Activated CD4-positive, alpha-beta T cell treated with anti-CD3 and anti-CD28 coated beads, Interleukin-2, amount 50 U/mL, for 48 hours (primary cell): ENCODE measurements at regions not wholly inside any gene's neighbourhood (a gene's known extent, or its start where the extent isn't known, plus 50 kb on each side); places are given as distances from the start of the nearest gene placed in this dataset.
"Not testable (repeated sequence)": the region's sequence is repeated elsewhere in the genome, so short reads cannot be mapped to it uniquely, and the experiment has no call there.

Source experiments
- DNase-seq, 2 experiments: peaks; one replicate each; pipeline ENCODE4 v3.0.0-alpha.2; 2020

- DNase-seq: no peak
Observed at GRCh38 chr13:43946281-43946680, 66.6 kb downstream of the LACC1 start.

GRCh38 chr13:43947897-43948458 is 68.3 kb downstream of the LACC1 start:
- DNase-seq: no peak

- DNase-seq: no peak
Observed at GRCh38 chr13:43953370-43953769, 73.7 kb downstream of the LACC1 start.

- not testable (repeated sequence) for DNase-seq
Observed at GRCh38 chr13:43956975-43957374, 77.3 kb downstream of the LACC1 start.

DNA sequence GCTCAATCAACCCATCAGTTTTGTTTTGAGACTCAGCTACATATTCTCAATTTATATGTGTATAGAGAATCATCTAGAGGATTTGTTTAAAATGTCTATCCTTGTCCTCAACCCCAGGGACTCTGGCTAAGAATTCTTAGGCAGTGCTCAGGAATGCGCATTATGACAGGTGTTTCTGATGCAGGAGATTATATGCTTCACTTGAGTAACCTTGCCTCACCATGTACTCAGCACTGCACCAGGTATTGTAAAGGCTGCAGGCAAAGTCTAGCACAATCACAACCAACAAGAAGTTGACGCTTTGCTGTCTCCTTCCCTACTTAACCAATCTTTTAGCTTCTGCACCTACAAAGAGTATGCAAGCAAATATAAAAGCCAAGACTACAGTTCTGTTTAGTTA is 79.6 kb downstream of the LACC1 start:
- no peak for DNase-seq

DNA sequence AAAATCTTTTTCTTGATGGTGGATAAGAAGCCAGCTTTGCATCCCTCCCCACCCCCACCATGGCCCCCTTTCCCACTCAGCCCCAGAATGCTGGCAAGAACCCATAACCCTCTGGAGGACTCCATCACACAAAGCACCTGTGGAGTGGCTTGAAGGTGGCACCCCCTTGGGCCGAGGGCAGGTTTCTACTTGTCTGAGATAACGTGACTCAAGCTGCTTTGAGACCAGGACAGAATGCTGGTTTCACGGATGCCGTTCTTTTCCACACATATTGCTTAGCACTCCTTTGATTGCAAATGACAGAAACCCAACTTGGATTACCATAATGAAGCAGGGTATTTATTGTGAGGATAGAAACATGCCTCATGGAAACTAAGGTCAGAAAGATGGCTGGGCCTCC is 82.2 kb downstream of the LACC1 start:
- no peak for DNase-seq

GRCh38 chr13:43963726-43964125 is 84.0 kb downstream of the LACC1 start:
- DNase-seq: no peak

GRCh38 chr13:43964698-43965458 is 85.2 kb downstream of the LACC1 start:
- no peak for DNase-seq

DNA sequence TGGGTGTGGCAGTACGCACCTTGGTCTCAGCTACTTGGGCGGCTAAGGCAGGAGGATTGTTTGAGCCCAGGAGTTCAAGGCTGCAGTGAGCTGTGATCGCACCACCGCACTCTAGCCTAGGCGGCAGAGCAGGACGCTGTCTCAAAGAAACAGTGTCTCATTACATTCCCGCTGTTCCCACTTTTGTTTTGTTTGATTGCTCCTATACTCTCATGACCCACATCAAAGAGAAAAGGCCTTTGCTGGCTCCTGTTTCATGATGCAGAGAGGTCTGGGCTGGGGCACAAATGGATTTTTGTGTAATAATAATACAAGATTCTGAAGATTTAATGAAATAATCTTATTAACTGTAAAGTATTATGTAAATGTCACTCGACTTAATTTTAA is 85.7 kb downstream of the LACC1 start:
- DNase-seq: no peak

DNA sequence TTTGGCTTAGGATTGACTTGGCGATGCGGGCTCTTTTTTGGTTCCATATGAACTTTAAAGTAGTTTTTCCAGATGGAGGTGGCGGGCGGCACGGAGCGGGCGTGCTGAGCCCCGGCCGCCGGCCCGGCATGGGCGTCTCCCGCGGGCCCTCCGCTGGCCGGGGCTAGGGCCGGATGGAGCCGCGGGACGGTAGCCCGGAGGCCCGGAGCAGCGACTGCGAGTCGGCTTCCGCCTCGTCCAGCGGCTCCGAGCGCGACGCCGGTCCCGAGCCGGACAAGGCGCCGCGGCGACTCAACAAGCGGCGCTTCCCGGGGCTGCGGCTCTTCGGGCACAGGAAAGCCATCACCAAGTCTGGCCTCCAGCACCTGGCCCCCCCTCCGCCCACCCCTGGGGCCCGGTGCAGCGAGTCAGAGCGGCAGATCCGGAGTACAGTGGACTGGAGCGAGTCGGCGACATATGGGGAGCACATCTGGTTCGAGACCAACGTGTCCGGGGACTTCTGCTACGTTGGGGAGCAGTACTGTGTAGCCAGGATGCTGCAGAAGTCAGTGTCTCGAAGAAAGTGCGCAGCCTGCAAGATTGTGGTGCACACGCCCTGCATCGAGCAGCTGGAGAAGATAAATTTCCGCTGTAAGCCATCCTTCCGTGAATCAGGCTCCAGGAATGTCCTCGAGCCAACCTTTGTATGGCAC is 88.7 kb downstream of the LACC1 start:
- DNase-seq: not testable (repeated sequence)

- DNase-seq: not testable (repeated sequence)
Observed at GRCh38 chr13:43968943-43969690, 89.4 kb downstream of the LACC1 start.

- DNase-seq: not testable (repeated sequence)
Observed at GRCh38 chr13:43969919-43970318, 90.2 kb downstream of the LACC1 start.

DNA sequence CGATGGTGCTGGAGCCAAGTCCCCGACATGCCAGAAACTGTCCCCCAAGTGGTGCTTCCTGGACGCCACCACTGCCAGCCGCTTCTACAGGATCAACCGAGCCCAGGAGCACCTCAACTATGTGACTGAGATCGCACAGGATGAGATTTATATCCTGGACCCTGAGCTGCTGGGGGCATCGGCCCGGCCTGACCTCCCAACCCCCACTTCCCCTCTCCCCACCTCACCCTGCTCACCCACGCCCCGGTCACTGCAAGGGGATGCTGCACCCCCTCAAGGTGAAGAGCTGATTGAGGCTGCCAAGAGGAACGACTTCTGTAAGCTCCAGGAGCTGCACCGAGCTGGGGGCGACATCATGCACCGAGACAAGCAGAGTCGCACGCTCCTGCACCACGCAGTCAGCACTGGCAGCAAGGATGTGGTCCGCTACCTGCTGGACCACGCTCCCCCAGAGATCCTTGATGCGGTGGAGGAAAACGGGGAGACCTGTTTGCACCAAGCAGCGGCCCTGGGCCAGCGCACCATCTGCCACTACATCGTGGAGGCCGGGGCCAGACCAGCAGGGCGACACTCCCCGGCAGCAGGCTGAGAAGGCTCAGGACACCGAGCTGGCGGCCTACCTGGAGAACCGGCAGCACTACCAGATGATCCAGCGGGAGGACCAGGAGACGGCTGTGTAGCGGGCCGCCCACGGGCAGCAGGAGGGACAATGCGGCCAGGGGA is 91.0 kb downstream of the LACC1 start:
- DNase-seq: not testable (repeated sequence)

DNA sequence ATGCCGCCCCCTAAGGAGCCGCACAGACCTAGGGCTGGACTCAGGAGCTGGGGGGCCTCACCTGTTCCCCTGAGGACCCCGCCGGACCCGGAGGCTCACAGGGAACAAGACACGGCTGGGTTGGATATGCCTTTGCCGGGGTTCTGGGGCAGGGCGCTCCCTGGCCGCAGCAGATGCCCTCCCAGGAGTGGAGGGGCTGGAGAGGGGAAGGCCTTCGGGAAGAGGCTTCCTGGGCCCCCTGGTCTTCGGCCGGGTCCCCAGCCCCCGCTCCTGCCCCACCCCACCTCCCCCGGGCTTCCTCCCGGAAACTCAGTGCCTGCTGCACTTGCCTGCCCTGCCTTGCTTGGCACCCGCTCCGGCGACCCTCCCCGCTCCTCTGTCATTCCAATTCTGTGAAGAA is 91.6 kb downstream of the LACC1 start:
- not testable (repeated sequence) for DNase-seq

GRCh38 chr13:43977911-43978310 is 98.2 kb downstream of the LACC1 start:
- DNase-seq: no peak

DNA sequence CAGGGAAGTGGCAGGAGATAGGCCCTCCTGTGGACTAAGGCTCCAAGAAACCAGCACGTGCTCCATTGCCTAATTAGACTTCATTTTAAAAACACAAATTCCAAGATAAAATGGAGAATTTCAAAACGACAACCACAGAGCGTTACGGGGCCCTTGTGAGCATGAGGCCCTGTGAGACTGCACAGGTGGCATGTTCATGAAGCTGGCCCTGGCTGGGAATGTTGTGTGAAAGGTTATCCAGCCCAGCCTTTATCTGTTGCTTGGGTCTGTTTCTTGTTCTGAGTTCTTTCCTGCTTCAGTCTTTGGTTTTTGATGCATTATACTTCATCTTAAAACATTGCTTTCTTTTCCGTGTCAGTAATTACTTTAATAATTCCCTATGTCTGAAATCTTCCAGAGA is 99.0 kb downstream of the LACC1 start:
- no peak for DNase-seq

- no peak for DNase-seq
Observed at GRCh38 chr13:43979492-43979891, 99.8 kb downstream of the LACC1 start.

DNA sequence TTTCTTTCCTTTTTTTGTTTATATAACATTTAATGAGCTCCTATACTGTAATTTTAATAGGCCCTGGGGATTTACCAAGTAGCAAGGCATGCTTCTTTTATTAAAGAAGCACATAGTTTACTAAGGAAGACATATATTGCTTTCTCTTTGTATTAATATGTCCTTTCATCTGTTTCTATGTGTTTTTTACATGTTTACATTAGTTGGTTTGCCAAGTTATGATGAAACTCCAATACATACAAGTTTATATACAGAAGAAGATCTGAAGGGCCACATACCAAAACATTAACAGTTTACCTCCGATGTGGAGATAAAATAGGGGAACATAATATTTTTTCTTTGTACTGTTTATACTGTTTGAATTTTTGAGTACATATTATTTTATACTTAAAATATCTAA is 100.9 kb downstream of the LACC1 start:
- no peak for DNase-seq

- no peak for DNase-seq
Observed at GRCh38 chr13:43981091-43981490, 101.4 kb downstream of the LACC1 start.

GRCh38 chr13:43981512-43982301 is 102.0 kb downstream of the LACC1 start:
- DNase-seq: no peak

GRCh38 chr13:43983373-43983772 is 103.7 kb downstream of the LACC1 start:
- DNase-seq: no peak

DNA sequence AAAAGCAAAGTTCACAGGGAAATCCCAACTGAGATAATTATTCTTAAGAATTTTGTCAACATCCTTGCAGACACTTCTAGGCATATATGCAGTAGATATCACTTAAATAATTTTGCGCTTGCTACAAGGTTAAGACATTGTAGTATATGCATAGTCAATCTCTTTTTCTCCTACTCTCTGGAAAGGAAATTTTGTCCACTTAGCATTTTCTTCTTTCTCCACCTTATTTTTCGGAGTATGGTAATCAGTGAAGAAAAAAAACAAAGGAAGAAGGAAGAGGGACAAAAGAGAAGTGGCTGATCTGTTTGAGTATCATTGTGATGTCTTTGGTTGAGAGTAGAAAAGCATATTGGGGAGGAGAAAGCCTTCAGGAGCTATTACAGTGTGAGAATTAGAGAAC is 104.6 kb downstream of the LACC1 start:
- DNase-seq: no peak
